AG10803 (cell line): ENCODE measurements at regions not wholly inside any gene's neighbourhood (a gene's known extent, or its start where the extent isn't known, plus 50 kb on each side); places are given as distances from the start of the nearest gene placed in this dataset.

Experiments
- DNase-seq: peaks from one replicate; pipeline ENCODE4 v3.0.0; 2010; ENCODE audit warnings: low read depth
- H3K4me3 ChIP-seq: 2 replicates; pipeline ENCODE4 v1.5.1; 2011; ENCODE audit warnings: mild to moderate bottlenecking, low read length, control low read depth
- TF ChIP-seq, protein P1 (sequence below): conservative IDR thresholded peaks from 2 replicates; pipeline ENCODE4 v1.5.1; 2011; ENCODE audit warnings: mild to moderate bottlenecking, low read length, control low read depth, inconsistent platforms

DNA sequence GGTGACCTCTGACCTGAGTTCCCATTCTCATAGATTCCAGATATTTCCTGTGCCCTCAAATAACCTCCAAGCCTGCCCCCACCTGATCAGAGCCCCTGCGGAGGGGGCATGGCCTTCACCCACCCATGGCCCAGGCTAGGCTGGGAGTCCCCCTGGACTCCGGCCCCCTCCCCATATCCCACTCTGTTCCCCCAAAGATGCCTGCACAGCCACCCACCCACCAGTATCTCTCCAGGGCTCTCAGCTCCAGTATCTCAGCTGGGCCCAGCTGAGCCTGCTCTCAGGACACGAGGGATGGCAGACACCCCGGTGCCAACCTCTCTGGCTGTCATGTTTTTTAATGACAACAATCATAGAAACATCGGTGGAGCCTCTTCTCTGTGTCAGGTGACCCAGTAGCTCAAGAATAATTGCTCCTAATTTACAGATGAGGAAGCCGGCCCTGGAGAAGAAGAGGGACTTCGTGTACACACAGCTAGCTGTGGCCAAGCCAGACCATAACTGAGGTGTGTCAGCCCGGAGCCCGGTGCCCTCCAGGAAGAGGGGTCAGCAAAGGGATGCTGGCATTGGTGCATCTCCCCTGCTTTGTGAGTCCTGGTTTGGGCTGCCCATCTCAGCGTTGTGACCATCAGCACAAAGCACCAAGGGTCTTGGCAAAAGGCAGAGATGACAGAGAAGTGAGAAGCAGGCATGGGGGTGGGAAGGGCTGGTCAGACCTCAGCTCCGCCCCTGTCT is 84.4 kb downstream of the SDC1 start:
- no peak overlapping the region for H3K4me3 ChIP-seq
- no peak for DNase-seq
- TF ChIP-seq, protein P1, sequence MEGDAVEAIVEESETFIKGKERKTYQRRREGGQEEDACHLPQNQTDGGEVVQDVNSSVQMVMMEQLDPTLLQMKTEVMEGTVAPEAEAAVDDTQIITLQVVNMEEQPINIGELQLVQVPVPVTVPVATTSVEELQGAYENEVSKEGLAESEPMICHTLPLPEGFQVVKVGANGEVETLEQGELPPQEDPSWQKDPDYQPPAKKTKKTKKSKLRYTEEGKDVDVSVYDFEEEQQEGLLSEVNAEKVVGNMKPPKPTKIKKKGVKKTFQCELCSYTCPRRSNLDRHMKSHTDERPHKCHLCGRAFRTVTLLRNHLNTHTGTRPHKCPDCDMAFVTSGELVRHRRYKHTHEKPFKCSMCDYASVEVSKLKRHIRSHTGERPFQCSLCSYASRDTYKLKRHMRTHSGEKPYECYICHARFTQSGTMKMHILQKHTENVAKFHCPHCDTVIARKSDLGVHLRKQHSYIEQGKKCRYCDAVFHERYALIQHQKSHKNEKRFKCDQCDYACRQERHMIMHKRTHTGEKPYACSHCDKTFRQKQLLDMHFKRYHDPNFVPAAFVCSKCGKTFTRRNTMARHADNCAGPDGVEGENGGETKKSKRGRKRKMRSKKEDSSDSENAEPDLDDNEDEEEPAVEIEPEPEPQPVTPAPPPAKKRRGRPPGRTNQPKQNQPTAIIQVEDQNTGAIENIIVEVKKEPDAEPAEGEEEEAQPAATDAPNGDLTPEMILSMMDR, result no peak

DNA sequence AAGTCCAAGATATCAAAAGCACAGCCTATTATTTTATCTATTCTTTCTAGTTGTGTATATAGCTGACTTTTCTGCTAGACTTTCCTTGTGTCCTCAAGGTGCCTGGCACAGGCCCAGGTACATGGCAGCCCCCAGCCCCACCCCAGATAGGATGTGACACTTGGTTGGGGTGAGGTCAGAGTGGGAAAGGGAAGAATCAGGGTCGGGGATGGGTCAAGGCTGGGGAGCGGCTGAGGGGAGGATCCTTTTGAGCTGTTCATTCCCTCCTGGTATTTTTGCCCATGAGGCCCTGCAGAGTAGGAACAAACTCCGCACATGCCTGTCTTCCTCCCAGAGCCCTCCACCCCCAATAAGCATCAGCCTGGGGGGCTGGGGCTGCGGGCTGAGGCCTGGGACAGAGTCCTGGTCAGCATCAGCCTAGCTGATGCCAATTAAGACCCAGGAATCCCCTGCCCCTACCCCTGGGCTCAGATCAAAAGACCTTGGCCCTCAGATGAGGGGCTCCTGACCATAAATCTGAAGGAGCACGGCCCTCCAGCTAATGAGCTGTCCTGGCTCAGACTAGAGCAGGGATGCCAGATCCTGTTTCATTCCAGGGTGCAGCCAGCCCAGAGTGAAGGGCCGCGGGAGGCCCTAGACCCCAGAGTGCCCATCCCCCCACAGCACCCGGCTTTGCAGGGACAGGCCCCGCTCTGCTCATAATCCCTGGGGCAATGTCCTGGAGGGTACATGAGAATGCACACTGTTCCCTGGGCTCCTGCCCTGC is 85.3 kb downstream of the SDC1 start:
- TF ChIP-seq, protein P1, result no peak
- DNase-seq, result no peak

DNA sequence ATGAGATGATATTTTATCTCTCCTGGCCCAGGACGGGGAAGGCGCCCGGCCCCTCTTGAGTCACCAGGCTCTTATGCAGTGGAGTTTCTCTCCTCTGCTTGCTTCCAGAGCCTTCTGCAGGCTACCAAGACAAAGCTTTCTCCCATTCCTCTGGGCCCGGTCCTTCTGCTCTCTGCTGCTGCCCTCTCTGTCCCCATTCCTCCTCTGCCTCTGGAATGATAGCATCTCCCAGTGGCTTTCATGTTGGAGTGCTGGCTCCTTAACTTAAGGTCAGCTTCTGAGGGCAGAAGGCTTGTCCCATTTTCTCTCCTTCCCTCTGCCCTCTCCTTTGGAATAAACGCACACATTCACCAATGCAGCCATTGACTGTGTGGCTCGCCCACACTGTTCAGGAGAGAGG is 86.2 kb downstream of the SDC1 start:
- H3K4me3 ChIP-seq, result no peak overlapping the region
- TF ChIP-seq, protein P1, result no peak
- no peak for DNase-seq

More for the DNA sequence above, 85.3 kb downstream of the SDC1 start:
- no peak overlapping the region for H3K4me3 ChIP-seq

DNA sequence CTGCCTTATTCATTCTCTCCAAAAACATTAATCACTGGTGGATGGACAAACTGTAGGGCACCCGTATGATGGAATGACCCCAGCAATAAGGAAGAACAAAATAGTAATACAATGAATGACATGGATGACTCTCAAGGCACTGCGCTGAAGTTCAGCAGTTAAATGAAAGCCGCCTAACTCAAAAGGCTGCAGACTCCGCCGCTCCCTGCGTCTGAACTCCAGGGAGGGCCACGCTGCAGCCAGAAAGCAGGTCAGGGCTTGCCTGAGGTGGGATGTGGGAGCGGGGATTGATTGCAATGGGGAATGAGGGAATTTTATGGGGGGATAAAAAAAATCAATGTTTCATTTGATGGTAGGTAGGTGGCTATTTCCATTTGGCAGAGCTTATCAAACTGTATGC is 86.5 kb upstream of the LAPTM4A start:
- H3K4me3 ChIP-seq, result no peak overlapping the region
- TF ChIP-seq, protein P1, result no peak
- DNase-seq, result no peak

DNA sequence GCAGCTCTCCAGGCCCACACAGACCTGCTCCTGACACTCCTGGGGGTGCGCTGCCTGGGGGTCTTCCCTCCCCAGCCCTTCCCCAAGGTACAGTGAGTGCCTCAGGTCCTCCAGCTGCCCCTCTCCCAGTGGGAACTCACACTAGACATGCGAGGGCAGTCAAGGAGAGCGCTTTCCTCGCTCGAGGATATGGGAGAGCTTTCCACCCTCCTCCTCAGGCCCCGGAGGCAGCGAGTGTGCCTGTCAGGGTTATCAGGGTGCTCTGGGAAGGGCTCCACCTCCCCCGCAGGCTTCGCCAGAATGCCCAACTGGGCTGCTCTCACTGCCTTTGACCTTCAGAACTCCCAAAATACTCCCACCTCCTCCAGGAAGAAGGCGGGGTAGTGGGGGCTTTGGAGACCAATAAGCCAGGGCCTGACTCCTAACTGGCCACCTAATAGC is 85.7 kb upstream of the LAPTM4A start:
- DNase-seq, result no peak
- TF ChIP-seq, protein P1, result no peak
- no peak overlapping the region for H3K4me3 ChIP-seq

DNA sequence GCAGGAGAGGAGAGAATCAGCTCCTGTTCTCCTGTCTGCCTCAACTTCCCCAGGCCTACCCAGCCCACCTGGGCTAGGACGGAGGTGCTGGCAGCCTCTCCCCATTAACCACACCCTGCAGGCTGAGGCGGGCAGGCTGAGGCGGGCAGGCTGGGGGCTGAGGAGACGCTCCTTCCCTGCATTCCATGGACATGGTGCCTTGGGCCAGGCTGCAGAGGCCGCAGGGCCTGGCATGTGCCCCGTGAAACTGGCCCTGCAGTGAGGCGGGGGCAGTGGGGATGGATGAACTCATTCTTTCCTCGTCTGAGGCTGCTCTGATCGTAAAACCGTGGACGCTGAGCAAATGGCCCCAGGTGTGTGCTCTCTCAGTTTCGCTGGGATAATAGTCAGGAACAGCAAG is 84.7 kb upstream of the LAPTM4A start:
- DNase-seq, result no peak
- TF ChIP-seq, protein P1, result no peak
- no peak overlapping the region for H3K4me3 ChIP-seq

DNA sequence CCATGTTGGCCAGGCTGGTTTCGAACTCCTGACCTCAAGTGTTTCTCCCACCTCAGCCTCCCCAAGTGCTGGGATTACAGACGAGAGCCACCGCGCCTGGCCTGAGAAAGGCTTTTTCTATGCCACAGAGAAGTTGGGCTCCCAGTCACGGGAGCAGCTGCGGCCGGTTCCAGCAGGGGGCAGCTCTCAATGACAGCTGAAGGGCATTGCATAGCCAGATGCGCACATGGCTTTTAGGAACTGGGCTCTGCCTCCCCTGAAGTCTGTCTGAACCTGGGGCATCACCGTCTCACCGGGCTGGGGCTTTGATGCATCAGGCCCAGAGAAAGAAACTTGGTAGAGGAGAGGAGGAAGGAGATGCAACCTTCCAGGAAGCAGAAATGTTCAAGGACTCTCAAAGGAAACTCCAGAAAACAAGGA is 84.2 kb upstream of the LAPTM4A start:
- TF ChIP-seq, protein P1, result peak; percentile 89
- no peak overlapping the region for H3K4me3 ChIP-seq
- peak; percentile 71 for DNase-seq
